Endodermal cell (in vitro differentiated cells): ENCODE measurements at regions not wholly inside any gene's neighbourhood (a gene's known extent, or its start where the extent isn't known, plus 50 kb on each side); places are given as distances from the start of the nearest gene placed in this dataset.

ENCODE experiments used
- DNase-seq: peaks from one replicate; pipeline ENCODE4 v3.0.0-alpha.2; 2017
- H3K27ac ChIP-seq: 2 replicates; pipeline ENCODE4 v1.5.1; 2013; ENCODE audit warnings: mild to moderate bottlenecking, low read depth, low read length, moderate library complexity
- H3K27me3 ChIP-seq: 2 replicates; pipeline ENCODE4 v1.6.1; 2013; ENCODE audit warnings: mild to moderate bottlenecking, low read length, moderate library complexity; ENCODE audit not compliant: insufficient read depth, control insufficient read depth, poor library complexity, severe bottlenecking
- H3K36me3 ChIP-seq: 2 replicates; pipeline ENCODE4 v1.7.0; 2013; ENCODE audit warnings: mild to moderate bottlenecking, low read length, moderate library complexity; ENCODE audit not compliant: control insufficient read depth, insufficient read depth
- H3K4me1 ChIP-seq: one replicate; pipeline ENCODE4 v1.7.0; 2013; ENCODE audit warnings: low read length; ENCODE audit not compliant: control insufficient read depth, insufficient read depth
- H3K4me3 ChIP-seq: 2 replicates; pipeline ENCODE4 v1.5.1; 2013; ENCODE audit warnings: mild to moderate bottlenecking, low read length, moderate library complexity
- H3K9ac ChIP-seq: 2 replicates; pipeline ENCODE4 v1.6.1; 2013; ENCODE audit warnings: mild to moderate bottlenecking, low read length, moderate library complexity; ENCODE audit not compliant: poor library complexity, severe bottlenecking; ENCODE audit errors: extremely low read depth
- H3K9me3 ChIP-seq: 2 replicates; pipeline ENCODE4 v1.6.1; 2013; ENCODE audit warnings: mild to moderate bottlenecking, low read length, moderate library complexity; ENCODE audit not compliant: control insufficient read depth
- H3K27ac Mint-ChIP-seq: 2 replicates; pipeline ENCODE4 v1.8.0; 2020; ENCODE audit warnings: mixed read lengths
- H3K27me3 Mint-ChIP-seq: 2 replicates; pipeline ENCODE4 v1.8.0; 2021; ENCODE audit warnings: mild to moderate bottlenecking, mixed read lengths; ENCODE audit not compliant: insufficient read depth
- H3K36me3 Mint-ChIP-seq: 2 replicates; pipeline ENCODE4 v1.8.0; 2020; ENCODE audit warnings: low read depth, mixed read lengths
- H3K4me1 Mint-ChIP-seq: 2 replicates; pipeline ENCODE4 v1.8.0; 2020; ENCODE audit warnings: mixed read lengths
- H3K4me3 Mint-ChIP-seq: 2 replicates; pipeline ENCODE4 v1.8.0; 2020; ENCODE audit warnings: mild to moderate bottlenecking, moderate library complexity, mixed read lengths
- H3K9me3 Mint-ChIP-seq: 2 replicates; pipeline ENCODE4 v1.8.0; 2020; ENCODE audit warnings: mild to moderate bottlenecking, mixed read lengths
- WGBS, 2 experiments: methylation state at CpG; one replicate each; pipeline versions ENCODE4 v1.1.5 to v1.1.7; 2013; ENCODE audit warnings: missing lambda C conversion rate in 2 of 2, mixed read lengths in 1 of 2; ENCODE audit not compliant: insufficient coverage in 1 of 2, insufficient read length in 1 of 2; 5-methylcytosine and 5-hydroxymethylcytosine counted together
- TF ChIP-seq, protein P1 (sequence below): fragments of 200-600 bp; sonication (generic); conservative IDR thresholded peaks from 2 replicates; pipeline ENCODE4 v1.5.0; 2021; ENCODE audit warnings: antibody characterized with exemption, mild to moderate bottlenecking

DNA sequence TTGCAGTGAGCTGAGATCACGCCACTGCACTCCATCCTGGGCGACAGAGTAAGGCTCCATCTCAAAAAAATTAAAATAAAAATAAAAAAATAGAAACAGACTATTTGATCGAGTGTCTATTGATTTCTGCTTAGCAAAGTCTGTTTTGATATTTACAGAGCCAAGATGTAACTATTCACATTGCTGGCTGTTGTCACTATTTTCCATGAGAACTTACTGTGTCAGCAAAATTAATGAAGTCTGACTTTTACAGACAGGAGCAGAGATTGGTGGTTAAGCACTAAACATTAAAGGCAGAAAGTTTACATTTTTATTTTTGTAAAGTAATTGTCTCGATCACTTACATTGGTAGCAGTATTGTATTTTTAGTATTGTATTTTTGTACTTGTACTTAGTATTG, 85.0 kb upstream of the CCDC28A start:
- H3K27ac Mint-ChIP-seq = no peak overlapping the region
- H3K9me3 Mint-ChIP-seq = no peaks in the 10 kb centered on the region
- peaks cover 13% of the 10 kb centered on the region for H3K36me3 ChIP-seq
- H3K4me3 ChIP-seq = no peak overlapping the region
- no peaks in the 10 kb centered on the region for H3K4me1 ChIP-seq
- H3K36me3 Mint-ChIP-seq = peaks cover 2% of the 10 kb centered on the region
- H3K4me3 Mint-ChIP-seq = no peak overlapping the region
- 78 to 95% methylated on average over 1 to 4 of the region's 4 CpGs for WGBS, 2 experiments
- H3K4me1 Mint-ChIP-seq = peaks cover 6% of the 10 kb centered on the region
- no peaks in the 10 kb centered on the region for H3K27me3 ChIP-seq
- H3K27ac ChIP-seq = no peak overlapping the region
- no peak for DNase-seq
- H3K9me3 ChIP-seq = peaks cover 8% of the 10 kb centered on the region
- TF ChIP-seq, protein P1, sequence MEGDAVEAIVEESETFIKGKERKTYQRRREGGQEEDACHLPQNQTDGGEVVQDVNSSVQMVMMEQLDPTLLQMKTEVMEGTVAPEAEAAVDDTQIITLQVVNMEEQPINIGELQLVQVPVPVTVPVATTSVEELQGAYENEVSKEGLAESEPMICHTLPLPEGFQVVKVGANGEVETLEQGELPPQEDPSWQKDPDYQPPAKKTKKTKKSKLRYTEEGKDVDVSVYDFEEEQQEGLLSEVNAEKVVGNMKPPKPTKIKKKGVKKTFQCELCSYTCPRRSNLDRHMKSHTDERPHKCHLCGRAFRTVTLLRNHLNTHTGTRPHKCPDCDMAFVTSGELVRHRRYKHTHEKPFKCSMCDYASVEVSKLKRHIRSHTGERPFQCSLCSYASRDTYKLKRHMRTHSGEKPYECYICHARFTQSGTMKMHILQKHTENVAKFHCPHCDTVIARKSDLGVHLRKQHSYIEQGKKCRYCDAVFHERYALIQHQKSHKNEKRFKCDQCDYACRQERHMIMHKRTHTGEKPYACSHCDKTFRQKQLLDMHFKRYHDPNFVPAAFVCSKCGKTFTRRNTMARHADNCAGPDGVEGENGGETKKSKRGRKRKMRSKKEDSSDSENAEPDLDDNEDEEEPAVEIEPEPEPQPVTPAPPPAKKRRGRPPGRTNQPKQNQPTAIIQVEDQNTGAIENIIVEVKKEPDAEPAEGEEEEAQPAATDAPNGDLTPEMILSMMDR = no peak
- peaks cover 2% of the 10 kb centered on the region for H3K27me3 Mint-ChIP-seq
- no peak overlapping the region for H3K9ac ChIP-seq

DNA sequence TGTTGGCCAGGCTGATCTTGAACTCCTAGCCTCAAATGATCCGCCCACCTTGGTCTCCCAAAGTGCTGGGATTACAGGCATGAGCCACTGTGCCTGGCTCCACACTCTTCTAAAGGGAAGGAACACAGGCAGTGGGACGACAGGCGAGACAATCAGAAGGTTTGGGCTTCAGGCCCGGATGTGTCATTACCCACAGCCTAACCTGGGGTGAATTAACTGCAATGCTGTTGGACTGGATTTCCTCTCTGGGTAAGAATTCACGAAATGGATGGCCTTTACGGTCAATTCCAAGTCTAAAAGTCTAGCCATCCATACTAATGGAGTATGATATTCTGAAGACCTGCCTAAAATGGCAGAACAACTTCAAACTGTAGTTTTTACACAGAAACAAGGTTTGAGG, 83.7 kb upstream of the CCDC28A start:
- Histone ChIP-seq H3K27ac (no peak overlapping the region), H3K9me3 (peaks cover 8% of the 10 kb centered on the region), H3K9ac (no peak overlapping the region), H3K4me1 (no peaks in the 10 kb centered on the region), H3K27me3 (no peaks in the 10 kb centered on the region), H3K4me3 (no peak overlapping the region), H3K36me3 (peaks cover 10% of the 10 kb centered on the region)
- no peak overlapping the region for H3K27ac Mint-ChIP-seq
- 86 to 93% methylated on average over 5 to 6 of the region's 6 CpGs for WGBS, 2 experiments
- no peaks in the 10 kb centered on the region for H3K9me3 Mint-ChIP-seq
- H3K4me1 Mint-ChIP-seq = peaks cover 6% of the 10 kb centered on the region
- H3K27me3 Mint-ChIP-seq = peaks cover 12% of the 10 kb centered on the region
- TF ChIP-seq, protein P1 = no peak
- no peaks in the 10 kb centered on the region for H3K36me3 Mint-ChIP-seq
- DNase-seq = no peak
- no peak overlapping the region for H3K4me3 Mint-ChIP-seq

DNA sequence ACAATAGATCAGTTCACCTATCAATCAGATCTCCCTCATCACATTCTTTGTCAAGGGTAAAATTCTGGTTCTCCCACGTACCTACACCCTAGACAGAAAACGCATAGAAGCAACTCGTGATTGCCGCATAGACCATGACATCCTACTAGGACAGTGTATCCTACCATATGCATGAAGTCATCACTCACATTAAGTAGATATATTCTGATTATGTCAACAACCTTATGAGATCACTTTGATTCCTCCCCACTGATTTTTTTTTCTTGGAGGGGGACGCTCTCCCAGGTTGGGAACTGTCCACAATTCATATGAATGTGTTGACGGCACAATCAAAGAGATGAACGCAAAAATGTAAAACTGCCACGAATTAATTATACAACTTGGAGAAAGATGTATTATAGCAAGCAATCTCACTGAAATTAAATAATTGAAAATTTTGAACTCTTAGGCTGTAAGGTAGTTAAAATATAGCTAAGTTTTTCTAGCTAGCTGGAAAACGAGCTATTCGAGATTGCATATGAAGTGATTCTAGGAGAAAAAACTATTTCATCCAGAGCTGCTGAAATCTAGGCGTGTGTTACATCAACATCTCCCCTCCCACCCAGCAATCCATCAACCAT, 82.5 kb upstream of the CCDC28A start:
- Mint-ChIP-seq H3K4me1 (peaks cover 6% of the 10 kb centered on the region), H3K4me3 (peak overlapping the region; percentile 85), H3K27ac (no peak overlapping the region), H3K36me3 (no peaks in the 10 kb centered on the region), H3K9me3 (no peaks in the 10 kb centered on the region), H3K27me3 (peaks cover 12% of the 10 kb centered on the region)
- Histone ChIP-seq H3K27me3 (no peaks in the 10 kb centered on the region), H3K4me1 (no peaks in the 10 kb centered on the region), H3K27ac (no peak overlapping the region), H3K9me3 (peaks cover 14% of the 10 kb centered on the region), H3K9ac (no peak overlapping the region), H3K36me3 (peaks cover 5% of the 10 kb centered on the region), H3K4me3 (peak overlapping the region; percentile 92)
- TF ChIP-seq, protein P1 = no peak
- WGBS, 2 experiments = 92 to 95% methylated on average over 9 to 11 of the region's 11 CpGs
- no peak for DNase-seq
